NB4 (cell line): ENCODE measurements at regions not wholly inside any gene's neighbourhood (a gene's known extent, or its start where the extent isn't known, plus 50 kb on each side); places are given as distances from the start of the nearest gene placed in this dataset.

Source experiments
- POLR2A ChIP-seq: IDR thresholded peaks from 2 replicates; pipeline ENCODE4 v1.6.1; 2011; ENCODE audit warnings: mild to moderate bottlenecking; ENCODE audit not compliant: insufficient read length; ENCODE audit errors: extremely low read depth
- TF ChIP-seq, protein P1 (sequence below): IDR thresholded peaks from one replicate; pipeline ENCODE4 v1.5.1; 2012; ENCODE audit warnings: low read depth, low read length

DNA sequence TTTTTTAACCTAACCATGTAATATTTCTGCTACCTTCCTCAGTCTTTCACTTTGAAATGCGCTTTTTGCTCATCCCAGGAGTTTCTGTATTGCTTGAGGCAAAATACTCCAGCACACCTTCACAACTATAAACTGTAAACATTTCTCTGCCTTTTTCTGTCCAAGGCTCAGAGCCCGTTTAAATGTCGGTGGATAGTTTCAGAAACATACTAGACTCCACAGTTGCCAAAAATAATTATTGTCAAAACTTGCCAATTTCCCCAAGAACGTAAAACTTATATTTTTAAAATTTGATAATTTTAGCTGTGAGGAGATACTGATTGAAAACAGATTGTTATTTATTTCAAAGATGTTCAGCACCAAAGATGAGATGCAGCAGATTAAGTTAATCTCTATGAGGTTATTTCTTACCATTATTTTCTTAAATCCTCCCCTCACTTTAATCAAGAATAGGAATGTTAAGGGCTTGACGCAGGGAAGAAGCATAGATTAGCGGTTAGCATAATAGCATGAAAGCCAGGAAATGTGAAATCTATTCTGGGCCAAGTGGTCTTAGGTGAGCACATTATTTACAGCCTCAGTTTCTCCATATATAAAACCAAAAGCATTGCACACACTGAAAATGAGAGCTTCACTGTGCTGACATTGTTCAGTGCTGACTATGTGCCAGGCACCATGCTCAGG is 91.5 kb upstream of the ESRRG start:
- TF ChIP-seq, protein P1, sequence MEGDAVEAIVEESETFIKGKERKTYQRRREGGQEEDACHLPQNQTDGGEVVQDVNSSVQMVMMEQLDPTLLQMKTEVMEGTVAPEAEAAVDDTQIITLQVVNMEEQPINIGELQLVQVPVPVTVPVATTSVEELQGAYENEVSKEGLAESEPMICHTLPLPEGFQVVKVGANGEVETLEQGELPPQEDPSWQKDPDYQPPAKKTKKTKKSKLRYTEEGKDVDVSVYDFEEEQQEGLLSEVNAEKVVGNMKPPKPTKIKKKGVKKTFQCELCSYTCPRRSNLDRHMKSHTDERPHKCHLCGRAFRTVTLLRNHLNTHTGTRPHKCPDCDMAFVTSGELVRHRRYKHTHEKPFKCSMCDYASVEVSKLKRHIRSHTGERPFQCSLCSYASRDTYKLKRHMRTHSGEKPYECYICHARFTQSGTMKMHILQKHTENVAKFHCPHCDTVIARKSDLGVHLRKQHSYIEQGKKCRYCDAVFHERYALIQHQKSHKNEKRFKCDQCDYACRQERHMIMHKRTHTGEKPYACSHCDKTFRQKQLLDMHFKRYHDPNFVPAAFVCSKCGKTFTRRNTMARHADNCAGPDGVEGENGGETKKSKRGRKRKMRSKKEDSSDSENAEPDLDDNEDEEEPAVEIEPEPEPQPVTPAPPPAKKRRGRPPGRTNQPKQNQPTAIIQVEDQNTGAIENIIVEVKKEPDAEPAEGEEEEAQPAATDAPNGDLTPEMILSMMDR = no peak
- TF ChIP-seq POLR2A = no peak
